Kidney (tissue), 13 donors: ENCODE measurements at regions not wholly inside any gene's neighbourhood (a gene's known extent, or its start where the extent isn't known, plus 50 kb on each side); places are given as distances from the start of the nearest gene placed in this dataset.

Source experiments
- DNase-seq, 5 donors: peaks; one replicate each; pipeline ENCODE4 v3.0.0-alpha.2; 2013 to 2020
- FAIRE-seq: peaks from 2 replicates; lab custom pipeline; 2012; peaks lifted over from hg19 to GRCh38; lab: Jason Lieb, UNC
- H3K27ac ChIP-seq, 2 donors: one replicate each; pipeline ENCODE4 v1.7.0; 2013; ENCODE audit warnings: low read depth in 2 of 2, low read length in 2 of 2, inconsistent platforms in 1 of 2
- H3K27me3 ChIP-seq: one replicate; pipeline ENCODE4 v1.7.1; 2013; ENCODE audit warnings: low read length, inconsistent platforms; ENCODE audit not compliant: control insufficient read depth, insufficient read depth
- H3K36me3 ChIP-seq, 3 donors: one replicate each; pipeline versions ENCODE4 v1.7.0 to v1.7.1; 2013; ENCODE audit warnings: low read length in 3 of 3, control low read depth in 1 of 3, inconsistent platforms in 1 of 3; ENCODE audit not compliant: insufficient read depth in 3 of 3, control insufficient read depth in 2 of 3
- H3K4me1 ChIP-seq, 3 donors: one replicate each; pipeline versions ENCODE4 v1.7.0 to v1.7.1; 2013; ENCODE audit warnings: low read length in 3 of 3, inconsistent platforms in 1 of 3, low read depth in 1 of 3; ENCODE audit not compliant: control insufficient read depth in 2 of 3, insufficient read depth in 2 of 3
- H3K4me3 ChIP-seq, 3 donors: one replicate each; pipeline versions ENCODE4 v1.7.0 to v1.8.1; 2013; ENCODE audit warnings: low read length in 3 of 3, control low read depth in 1 of 3, inconsistent platforms in 1 of 3
- H3K9ac ChIP-seq, 3 donors: one replicate each; pipeline versions ENCODE4 v1.7.0 to v1.7.1; 2013; ENCODE audit warnings: low read length in 3 of 3, control low read depth in 1 of 3, inconsistent platforms in 1 of 3
- H3K9me3 ChIP-seq, 3 donors: one replicate each; pipeline versions ENCODE4 v1.7.0 to v1.7.1; 2013; ENCODE audit warnings: low read length in 3 of 3, control low read depth in 1 of 3, inconsistent platforms in 1 of 3; ENCODE audit not compliant: control insufficient read depth in 2 of 3, insufficient read depth in 1 of 3
- intact Hi-C: fragments of 100-400 bp; cut with DNase I; formaldehyde crosslinking; loops from one replicate; pipeline ENCODE4 v1.11.1; 2022
- TF ChIP-seq, protein P1 (sequence below): IDR thresholded peaks from 3 replicates; pipeline ENCODE4 v1.5.1; 2012; ENCODE audit warnings: mild to moderate bottlenecking, moderate library complexity, borderline replicate concordance; ENCODE audit not compliant: insufficient read depth; ENCODE audit errors: extremely low read depth
- donor health status: control.
- donor health status: control.
- donor health status: control.
- donor health status: control.
- donor health status: control.
- donor health status: DM: yes; HTN: yes; CAD: no.
- donor health status: Normal renal cell carcinoma (clear cell type).

DNA sequence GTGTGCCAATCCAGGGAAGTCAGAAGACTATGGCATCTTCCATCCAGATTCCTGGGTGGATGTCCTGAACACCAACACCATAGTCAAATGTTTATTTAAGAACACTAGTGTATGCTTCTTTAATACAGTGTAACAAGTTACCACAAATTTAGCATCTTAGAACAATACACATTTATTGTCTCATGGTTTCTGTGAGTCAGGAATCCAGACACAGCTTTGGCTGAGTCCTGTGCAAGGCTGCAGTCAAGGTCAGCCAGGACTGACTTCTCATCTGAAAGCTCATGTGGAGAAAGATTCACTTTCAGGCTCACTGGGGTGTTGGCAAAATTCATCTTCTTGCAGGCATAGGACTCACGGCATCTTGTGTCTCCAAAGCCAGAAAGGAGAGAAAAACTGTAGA lies 143.4 kb downstream of the ANXA2 start:
- TF ChIP-seq, protein P1, sequence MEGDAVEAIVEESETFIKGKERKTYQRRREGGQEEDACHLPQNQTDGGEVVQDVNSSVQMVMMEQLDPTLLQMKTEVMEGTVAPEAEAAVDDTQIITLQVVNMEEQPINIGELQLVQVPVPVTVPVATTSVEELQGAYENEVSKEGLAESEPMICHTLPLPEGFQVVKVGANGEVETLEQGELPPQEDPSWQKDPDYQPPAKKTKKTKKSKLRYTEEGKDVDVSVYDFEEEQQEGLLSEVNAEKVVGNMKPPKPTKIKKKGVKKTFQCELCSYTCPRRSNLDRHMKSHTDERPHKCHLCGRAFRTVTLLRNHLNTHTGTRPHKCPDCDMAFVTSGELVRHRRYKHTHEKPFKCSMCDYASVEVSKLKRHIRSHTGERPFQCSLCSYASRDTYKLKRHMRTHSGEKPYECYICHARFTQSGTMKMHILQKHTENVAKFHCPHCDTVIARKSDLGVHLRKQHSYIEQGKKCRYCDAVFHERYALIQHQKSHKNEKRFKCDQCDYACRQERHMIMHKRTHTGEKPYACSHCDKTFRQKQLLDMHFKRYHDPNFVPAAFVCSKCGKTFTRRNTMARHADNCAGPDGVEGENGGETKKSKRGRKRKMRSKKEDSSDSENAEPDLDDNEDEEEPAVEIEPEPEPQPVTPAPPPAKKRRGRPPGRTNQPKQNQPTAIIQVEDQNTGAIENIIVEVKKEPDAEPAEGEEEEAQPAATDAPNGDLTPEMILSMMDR: no peak
- no peak for FAIRE-seq

DNA sequence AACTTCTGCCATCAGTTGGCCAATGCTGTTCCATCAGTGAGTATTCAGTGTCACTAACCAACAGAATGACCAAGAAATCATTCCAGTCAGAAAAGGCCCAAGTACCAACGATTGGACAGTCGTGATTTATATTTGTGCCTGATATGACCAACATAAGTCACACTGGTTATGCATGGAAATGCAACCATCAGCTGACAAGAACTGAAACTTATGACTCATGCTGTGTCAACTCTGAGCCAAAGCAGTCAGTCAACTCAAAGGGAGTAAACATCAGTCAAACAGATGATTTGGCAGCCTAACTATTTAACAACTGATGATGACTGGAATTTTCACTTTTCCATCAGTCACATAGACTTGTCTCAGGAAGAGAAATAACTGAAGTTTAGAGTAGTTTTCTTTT lies 142.4 kb downstream of the ANXA2 start:
- Histone ChIP-seq H3K36me3 (no peaks in the 10 kb centered on the region), H3K4me3 (no peak overlapping the region), H3K27ac (no peak overlapping the region), H3K4me1 (no peaks in the 10 kb centered on the region), H3K27me3 (no peaks in the 10 kb centered on the region), H3K9me3 (no peaks in the 10 kb centered on the region), H3K9ac (no peak overlapping the region)
- FAIRE-seq (no peak), DNase-seq (no peak)
- intact Hi-C loops: no loop called here
- TF ChIP-seq, protein P1: no peak

More for the DNA sequence above, 143.4 kb downstream of the ANXA2 start:
- Histone ChIP-seq H3K27me3 (no peaks in the 10 kb centered on the region), H3K4me1 (no peaks in the 10 kb centered on the region), H3K9me3 (no peaks in the 10 kb centered on the region), H3K36me3 (no peaks in the 10 kb centered on the region), H3K9ac (no peak overlapping the region), H3K4me3 (no peak overlapping the region), H3K27ac (no peak overlapping the region)
- no peak for DNase-seq
- intact Hi-C loops: no loop called here

DNA sequence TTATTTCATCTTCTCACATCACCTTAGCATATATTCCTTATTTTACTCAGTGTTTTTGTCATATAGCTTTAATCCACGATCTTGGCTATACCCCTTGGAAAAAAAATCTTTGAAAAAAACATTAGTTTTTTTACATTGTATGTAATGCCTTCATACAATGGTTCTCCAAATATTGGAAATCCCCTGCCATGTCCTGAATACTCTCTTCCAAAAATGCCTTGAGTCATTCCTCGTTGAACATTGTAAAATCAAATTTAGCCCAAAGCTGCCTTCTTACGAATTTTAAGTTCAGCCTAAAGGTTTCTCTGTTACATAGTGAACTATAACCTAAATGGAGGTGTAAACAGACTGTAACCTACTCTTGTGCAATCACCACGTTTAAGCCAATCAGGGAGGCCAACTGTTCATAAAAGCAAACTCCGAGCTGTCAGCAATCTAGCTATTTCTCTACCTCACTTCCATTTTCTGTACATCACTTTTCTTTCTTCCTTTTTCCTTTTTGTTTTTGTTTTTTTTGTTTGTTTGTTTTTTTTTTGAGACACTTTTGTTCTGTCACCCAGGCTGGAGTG lies 140.1 kb downstream of the ANXA2 start:
- no peak for FAIRE-seq
- intact Hi-C loops: no loop called here
- H3K4me3 ChIP-seq: no peak overlapping the region
- DNase-seq: no peak
- no peaks in the 10 kb centered on the region for H3K36me3 ChIP-seq
- TF ChIP-seq, protein P1: no peak
- H3K4me1 ChIP-seq: no peaks in the 10 kb centered on the region
- H3K9me3 ChIP-seq: no peaks in the 10 kb centered on the region
- no peaks in the 10 kb centered on the region for H3K27me3 ChIP-seq
- H3K9ac ChIP-seq: no peak overlapping the region
- no peak overlapping the region for H3K27ac ChIP-seq

DNA sequence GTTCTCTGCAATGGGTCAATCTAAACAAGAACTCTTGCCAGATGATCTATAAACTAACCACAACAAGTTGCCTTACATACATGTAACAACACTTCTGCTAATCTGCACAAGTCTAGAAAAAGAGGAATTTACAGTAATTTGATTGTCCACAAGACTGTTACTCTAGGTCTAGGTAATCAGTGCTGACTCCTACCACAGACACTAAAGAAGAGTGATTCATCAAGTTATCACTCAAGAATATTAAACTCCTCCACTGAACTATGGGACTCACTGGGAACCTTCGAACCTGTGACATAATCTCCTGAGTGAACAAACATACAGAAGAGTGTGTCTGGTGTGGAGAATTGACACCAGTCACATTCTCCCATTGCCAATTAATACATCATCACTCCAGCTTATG lies 138.3 kb downstream of the ANXA2 start:
- H3K36me3 ChIP-seq: no peaks in the 10 kb centered on the region
- no peaks in the 10 kb centered on the region for H3K4me1 ChIP-seq
- FAIRE-seq: no peak
- TF ChIP-seq, protein P1: no peak
- no peaks in the 10 kb centered on the region for H3K9me3 ChIP-seq
- intact Hi-C loops: no loop called here
- H3K27ac ChIP-seq: no peak overlapping the region
- no peaks in the 10 kb centered on the region for H3K27me3 ChIP-seq
- H3K4me3 ChIP-seq: no peak overlapping the region
- no peak overlapping the region for H3K9ac ChIP-seq
- no peak for DNase-seq
